Natural killer cell (primary cell): ENCODE measurements at regions not wholly inside any gene's neighbourhood (a gene's known extent, or its start where the extent isn't known, plus 50 kb on each side); places are given as distances from the start of the nearest gene placed in this dataset.

Experiments
- ATAC-seq, 3 donors: fragments of 150-1000 bp in 2 of 3; fragments of 200-7000 bp in 1 of 3; cut with Tn5 transposase; 1 replicate in 1 of 3; 2 replicates in 2 of 3; pipeline ENCODE4 v1.10.0; 2021; ENCODE audit warnings: mild to moderate bottlenecking in 2 of 3, moderate library complexity in 2 of 3
- DNase-seq, 2 donors: peaks; one replicate each; pipeline versions ENCODE4 v3.0.0 to v3.0.0-alpha.2; 2013 to 2021; ENCODE audit warnings: mixed read lengths in 1 of 2
- H3K27ac ChIP-seq: one replicate; pipeline ENCODE4 v1.5.1; 2013; ENCODE audit warnings: mild to moderate bottlenecking, low read length
- H3K27me3 ChIP-seq: one replicate; pipeline ENCODE4 v1.6.1; 2013; ENCODE audit warnings: low read length; ENCODE audit not compliant: control insufficient read depth, insufficient read depth
- H3K36me3 ChIP-seq: one replicate; pipeline ENCODE4 v1.6.1; 2013; ENCODE audit warnings: low read length; ENCODE audit not compliant: control insufficient read depth, insufficient read depth
- H3K4me1 ChIP-seq: one replicate; pipeline ENCODE4 v1.6.1; 2013; ENCODE audit warnings: low read length; ENCODE audit not compliant: control insufficient read depth, insufficient read depth
- H3K4me3 ChIP-seq: one replicate; pipeline ENCODE4 v1.5.1; 2013; ENCODE audit warnings: low read length
- H3K9me3 ChIP-seq: one replicate; pipeline ENCODE4 v1.6.1; 2013; ENCODE audit warnings: low read length; ENCODE audit not compliant: control insufficient read depth, insufficient read depth
- H3K27ac Mint-ChIP-seq, 2 donors: one replicate each; pipeline ENCODE4 v1.8.0; 2022; ENCODE audit warnings: mild to moderate bottlenecking in 2 of 2, mixed read lengths in 2 of 2, moderate library complexity in 1 of 2
- H3K27me3 Mint-ChIP-seq, 2 donors: one replicate each; pipeline ENCODE4 v1.8.0; 2022; ENCODE audit warnings: low read depth in 2 of 2, mixed read lengths in 2 of 2
- H3K36me3 Mint-ChIP-seq: one replicate; pipeline ENCODE4 v1.8.0; 2022; ENCODE audit warnings: mixed read lengths
- H3K4me1 Mint-ChIP-seq, 2 donors: one replicate each; pipeline ENCODE4 v1.8.0; 2022; ENCODE audit warnings: mixed read lengths in 2 of 2
- H3K4me3 Mint-ChIP-seq: one replicate; pipeline ENCODE4 v1.8.0; 2022; ENCODE audit warnings: mild to moderate bottlenecking, moderate library complexity, mixed read lengths
- H3K9me3 Mint-ChIP-seq, 2 donors: one replicate each; pipeline ENCODE4 v1.8.0; 2022; ENCODE audit warnings: mixed read lengths in 2 of 2
- WGBS: methylation state at CpG from one replicate; pipeline ENCODE4 v1.1.7; 2013; ENCODE audit warnings: missing lambda C conversion rate; ENCODE audit not compliant: insufficient coverage; 5-methylcytosine and 5-hydroxymethylcytosine counted together
- intact Hi-C: fragments of 100-400 bp; cut with micrococcal nuclease; formaldehyde crosslinking; loops from one replicate; pipeline ENCODE4 v1.14.2; 2022
- TF ChIP-seq, protein P1 (sequence below): fragments of 200-600 bp; IDR thresholded peaks from one replicate; pipeline ENCODE4 v1.8.0; 2022; ENCODE audit warnings: antibody characterized with exemption

DNA sequence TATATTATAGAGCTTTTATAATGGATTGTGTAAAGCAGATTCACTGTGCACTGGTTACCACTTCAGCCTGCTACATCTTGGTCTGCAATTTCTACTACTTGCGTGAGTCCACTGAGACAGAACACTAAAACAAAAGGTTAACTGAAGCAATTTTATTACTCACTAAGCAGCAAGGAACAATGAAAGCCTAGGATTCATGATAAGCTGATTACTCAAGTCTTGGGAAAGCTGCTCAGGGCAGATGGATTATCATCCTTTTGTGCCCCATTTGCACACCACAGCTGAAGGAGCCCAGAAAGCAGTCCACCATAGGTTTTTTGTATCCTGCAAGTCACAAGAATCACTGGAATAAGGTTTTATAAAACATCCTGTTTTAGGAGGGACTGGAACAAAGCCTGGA, 1215.2 kb upstream of the TMEFF2 start:
- intact Hi-C loops: no loop called here

GRCh38 chr2:193382583-193382982, 1187.8 kb upstream of the TMEFF2 start:
- Histone ChIP-seq H3K9me3 (no peaks in the 10 kb centered on the region), H3K4me1 (no peaks in the 10 kb centered on the region), H3K27ac (no peak overlapping the region), H3K36me3 (no peaks in the 10 kb centered on the region), H3K4me3 (no peak overlapping the region), H3K27me3 (no peaks in the 10 kb centered on the region)
- Mint-ChIP-seq H3K27ac (no peak overlapping the region), H3K4me1 (no peaks in the 10 kb centered on the region), H3K36me3 (no peaks in the 10 kb centered on the region), H3K4me3 (no peak overlapping the region), H3K27me3 (no peaks in the 10 kb centered on the region), H3K9me3 (peaks cover 0 to 6% of the 10 kb centered on the region in 2 donors)
- ATAC-seq (no peak), DNase-seq (no peak)
- TF ChIP-seq, protein P1, sequence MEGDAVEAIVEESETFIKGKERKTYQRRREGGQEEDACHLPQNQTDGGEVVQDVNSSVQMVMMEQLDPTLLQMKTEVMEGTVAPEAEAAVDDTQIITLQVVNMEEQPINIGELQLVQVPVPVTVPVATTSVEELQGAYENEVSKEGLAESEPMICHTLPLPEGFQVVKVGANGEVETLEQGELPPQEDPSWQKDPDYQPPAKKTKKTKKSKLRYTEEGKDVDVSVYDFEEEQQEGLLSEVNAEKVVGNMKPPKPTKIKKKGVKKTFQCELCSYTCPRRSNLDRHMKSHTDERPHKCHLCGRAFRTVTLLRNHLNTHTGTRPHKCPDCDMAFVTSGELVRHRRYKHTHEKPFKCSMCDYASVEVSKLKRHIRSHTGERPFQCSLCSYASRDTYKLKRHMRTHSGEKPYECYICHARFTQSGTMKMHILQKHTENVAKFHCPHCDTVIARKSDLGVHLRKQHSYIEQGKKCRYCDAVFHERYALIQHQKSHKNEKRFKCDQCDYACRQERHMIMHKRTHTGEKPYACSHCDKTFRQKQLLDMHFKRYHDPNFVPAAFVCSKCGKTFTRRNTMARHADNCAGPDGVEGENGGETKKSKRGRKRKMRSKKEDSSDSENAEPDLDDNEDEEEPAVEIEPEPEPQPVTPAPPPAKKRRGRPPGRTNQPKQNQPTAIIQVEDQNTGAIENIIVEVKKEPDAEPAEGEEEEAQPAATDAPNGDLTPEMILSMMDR: no peak
- intact Hi-C loops: no loop called here
- 88% methylated on average over 2 of the region's 2 CpGs for WGBS

More for the DNA sequence above, 1215.2 kb upstream of the TMEFF2 start:
- H3K36me3 ChIP-seq: no peaks in the 10 kb centered on the region
- Mint-ChIP-seq H3K27ac (no peak overlapping the region), H3K9me3 (peaks cover 8 to 24% of the 10 kb centered on the region in 2 donors), H3K27me3 (no peaks in the 10 kb centered on the region), H3K4me3 (no peak overlapping the region), H3K36me3 (no peaks in the 10 kb centered on the region), H3K4me1 (no peaks in the 10 kb centered on the region)
- H3K9me3 ChIP-seq: no peaks in the 10 kb centered on the region
- WGBS: 100% methylated on average over 1 of the region's 1 CpG
- DNase-seq (no peak), ATAC-seq (no peak)
- TF ChIP-seq, protein P1: no peak
- H3K27ac ChIP-seq: no peak overlapping the region
- H3K4me1 ChIP-seq: no peaks in the 10 kb centered on the region
- no peak overlapping the region for H3K4me3 ChIP-seq
- no peaks in the 10 kb centered on the region for H3K27me3 ChIP-seq

GRCh38 chr2:193377789-193378188, 1183.1 kb upstream of the TMEFF2 start:
- no peak overlapping the region for H3K27ac ChIP-seq
- no peaks in the 10 kb centered on the region for H3K9me3 ChIP-seq
- intact Hi-C loops: no loop called here
- Mint-ChIP-seq H3K4me1 (no peaks in the 10 kb centered on the region), H3K27ac (no peak overlapping the region), H3K4me3 (no peak overlapping the region), H3K9me3 (peaks cover 7 to 20% of the 10 kb centered on the region in 2 donors), H3K36me3 (peaks cover 12% of the 10 kb centered on the region), H3K27me3 (no peaks in the 10 kb centered on the region)
- TF ChIP-seq, protein P1: no peak
- no peaks in the 10 kb centered on the region for H3K27me3 ChIP-seq
- no peaks in the 10 kb centered on the region for H3K4me1 ChIP-seq
- ATAC-seq (no peak), DNase-seq (no peak)
- H3K36me3 ChIP-seq: no peaks in the 10 kb centered on the region
- H3K4me3 ChIP-seq: no peak overlapping the region

DNA sequence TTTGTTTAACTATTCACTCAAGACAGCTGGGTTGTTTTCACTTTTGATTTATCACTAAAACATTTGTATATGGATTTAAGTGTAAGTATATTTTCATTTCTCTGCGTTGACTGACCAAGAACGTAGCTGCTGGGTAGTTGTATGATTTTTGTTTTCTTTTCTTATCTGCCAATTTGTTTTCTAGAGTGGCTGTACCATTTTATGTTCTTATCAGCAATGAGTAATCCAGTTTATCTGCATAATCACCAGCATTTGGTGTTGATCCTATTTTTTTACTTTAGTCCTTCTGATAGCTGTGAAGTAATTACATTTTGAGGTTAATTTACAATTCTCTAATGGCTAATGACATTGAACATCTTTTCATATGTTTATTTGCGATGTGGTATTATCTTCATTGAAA, 1178.4 kb upstream of the TMEFF2 start:
- H3K9me3 Mint-ChIP-seq: peaks cover 7 to 21% of the 10 kb centered on the region in 2 donors
- Histone ChIP-seq H3K4me3 (no peak overlapping the region), H3K27me3 (no peaks in the 10 kb centered on the region), H3K27ac (no peak overlapping the region), H3K36me3 (no peaks in the 10 kb centered on the region), H3K4me1 (no peaks in the 10 kb centered on the region), H3K9me3 (no peaks in the 10 kb centered on the region)
- H3K4me3 Mint-ChIP-seq: no peak overlapping the region
- intact Hi-C loops: no loop called here
- TF ChIP-seq, protein P1: no peak
- DNase-seq: no peak
- no peaks in the 10 kb centered on the region for H3K4me1 Mint-ChIP-seq
- no peaks in the 10 kb centered on the region for H3K27me3 Mint-ChIP-seq
- peaks cover 12% of the 10 kb centered on the region for H3K36me3 Mint-ChIP-seq
- 100% methylated on average over 2 of the region's 3 CpGs for WGBS
- H3K27ac Mint-ChIP-seq: no peak overlapping the region
- ATAC-seq: no peak
